ENCODE measurements at regions not wholly inside any gene's neighbourhood (a gene's known extent, or its start where the extent isn't known, plus 50 kb on each side); places are given as distances from the start of the nearest gene placed in this dataset.

- CTCF ChIA-PET: no interaction called here
- no peak for TF ChIP-seq CTCF (IDR thresholded peaks at IDR 0.05)
Measured at GRCh38 chr20:10876558-10876957, 202.8 kb upstream of the JAG1 start.

GRCh38 chr20:10877342-10877741 lies 203.5 kb upstream of the JAG1 start:
- H3K9me3 Mint-ChIP-seq: peaks cover 10% of the 10 kb centered on the region

More at GRCh38 chr20:10876558-10876957, 202.8 kb upstream of the JAG1 start:
- Mint-ChIP-seq H3K27me3 (no peaks in the 10 kb centered on the region), H3K27ac (no peak overlapping the region), H3K4me3 (no peak overlapping the region), H3K4me1 (no peaks in the 10 kb centered on the region), H3K36me3 (ENCODE audit: low read depth) (no peaks in the 10 kb centered on the region), H3K9me3 (peaks cover 10% of the 10 kb centered on the region)
- POLR2A ChIA-PET: no interaction called here
- ATAC-seq (ENCODE audit: low read depth) (no peak), DNase-seq (no peak)
- intact Hi-C loops (cut with micrococcal nuclease): no loop called here

DNA sequence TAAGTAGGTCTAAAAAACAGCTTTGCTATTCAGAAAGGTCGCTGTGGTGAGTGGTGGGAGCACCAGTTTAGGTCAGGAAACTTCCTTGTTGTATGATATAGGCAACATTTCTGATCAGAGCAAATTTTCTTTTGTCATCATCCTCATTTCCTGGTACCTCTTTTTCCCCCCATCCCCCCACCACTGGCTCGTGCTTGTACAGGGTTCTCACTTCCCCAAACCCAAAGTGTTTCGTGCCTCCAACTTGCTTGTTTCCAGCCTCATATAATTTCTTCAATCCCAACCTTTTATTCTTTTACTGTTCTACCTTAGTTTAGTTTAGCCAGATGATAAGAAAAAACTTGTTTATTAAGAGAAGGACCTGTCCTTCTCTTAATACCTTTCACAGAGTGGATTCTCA lies 209.4 kb upstream of the JAG1 start:
- DNase-seq (no peak), ATAC-seq (ENCODE audit: low read depth) (no peak)
- CTCF ChIA-PET: no interaction called here
- Mint-ChIP-seq H3K27me3 (no peaks in the 10 kb centered on the region), H3K4me1 (no peaks in the 10 kb centered on the region), H3K27ac (no peak overlapping the region), H3K4me3 (no peak overlapping the region), H3K36me3 (ENCODE audit: low read depth) (no peaks in the 10 kb centered on the region), H3K9me3 (peaks cover 4% of the 10 kb centered on the region)
- POLR2A ChIA-PET: no interaction called here
- intact Hi-C loops (cut with micrococcal nuclease): no loop called here
- no peak for TF ChIP-seq CTCF (IDR thresholded peaks at IDR 0.05)

More at GRCh38 chr20:10877342-10877741, 203.5 kb upstream of the JAG1 start:
- ATAC-seq (ENCODE audit: low read depth) (no peak), DNase-seq (no peak)
- TF ChIP-seq CTCF (IDR thresholded peaks at IDR 0.05): no peak
- Mint-ChIP-seq H3K27me3 (no peaks in the 10 kb centered on the region), H3K4me3 (no peak overlapping the region), H3K27ac (no peak overlapping the region), H3K4me1 (no peaks in the 10 kb centered on the region), H3K36me3 (ENCODE audit: low read depth) (no peaks in the 10 kb centered on the region)
- intact Hi-C loops (cut with micrococcal nuclease): no loop called here
- ChIA-PET CTCF (no interaction called here), POLR2A (no interaction called here)

- H3K36me3 Mint-ChIP-seq (ENCODE audit: low read depth): no peaks in the 10 kb centered on the region
- intact Hi-C loops (cut with micrococcal nuclease): no loop called here
- DNase-seq (no peak), ATAC-seq (ENCODE audit: low read depth) (no peak)
- no peaks in the 10 kb centered on the region for H3K27me3 Mint-ChIP-seq
- no peak overlapping the region for H3K4me3 Mint-ChIP-seq
- ChIA-PET POLR2A (no interaction called here), CTCF (no interaction called here)
- no peaks in the 10 kb centered on the region for H3K4me1 Mint-ChIP-seq
- no peak for TF ChIP-seq CTCF (IDR thresholded peaks at IDR 0.05)
- peaks cover 6% of the 10 kb centered on the region for H3K9me3 Mint-ChIP-seq
- no peak overlapping the region for H3K27ac Mint-ChIP-seq
Measured at GRCh38 chr20:10893321-10893720, 219.5 kb upstream of the JAG1 start.

DNA sequence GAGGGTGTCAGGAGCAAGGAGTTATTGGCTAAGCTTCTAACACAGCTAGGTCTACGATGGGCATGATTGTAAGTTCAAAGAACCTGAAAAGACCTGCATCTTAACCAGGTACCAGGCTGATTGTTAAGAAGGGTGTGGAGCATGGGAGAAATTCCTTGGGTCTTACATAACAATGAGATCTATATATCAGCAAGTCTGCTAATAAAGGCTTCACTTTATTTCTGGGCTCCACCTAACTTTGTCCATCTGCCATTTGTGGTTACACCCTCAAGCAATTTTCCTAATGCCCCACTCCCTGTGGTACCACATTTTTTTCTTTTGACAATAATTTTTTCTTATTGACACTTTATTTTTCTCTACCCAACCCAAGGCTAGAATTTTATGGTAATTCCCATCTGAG lies 223.5 kb upstream of the JAG1 start:
- CTCF ChIA-PET: no interaction called here
- H3K27me3 Mint-ChIP-seq: no peaks in the 10 kb centered on the region
- intact Hi-C loops (cut with micrococcal nuclease): no loop called here
- H3K4me1 Mint-ChIP-seq: no peaks in the 10 kb centered on the region
- POLR2A ChIA-PET: no interaction called here
- H3K4me3 Mint-ChIP-seq: no peak overlapping the region
- peaks cover 2% of the 10 kb centered on the region for H3K9me3 Mint-ChIP-seq
- no peaks in the 10 kb centered on the region for H3K36me3 Mint-ChIP-seq (ENCODE audit: low read depth)
- no peak overlapping the region for H3K27ac Mint-ChIP-seq
- TF ChIP-seq CTCF (IDR thresholded peaks at IDR 0.05): no peak
- ATAC-seq (ENCODE audit: low read depth): no peak
- no peak for DNase-seq

Measured in activated B cell treated with CpG ODN at 0.5 μM for 24 hours (primary cell).